Endothelial cell of umbilical vein (primary cell): ENCODE measurements at regions not wholly inside any gene's neighbourhood (a gene's known extent, or its start where the extent isn't known, plus 50 kb on each side); places are given as distances from the start of the nearest gene placed in this dataset.

Experiments
- POLR2AphosphoS5 ChIP-seq: IDR thresholded peaks from 2 replicates; pipeline ENCODE4 v1.6.1; 2012; ENCODE audit warnings: low read depth, mild to moderate bottlenecking, control low read depth, low read length, moderate library complexity; ENCODE audit not compliant: insufficient read depth
- TF ChIP-seq, protein P1 (sequence below): IDR thresholded peaks from 2 replicates; pipeline ENCODE4 v1.6.1; 2011; ENCODE audit not compliant: insufficient read depth, insufficient read length
- TF ChIP-seq, protein P2 (sequence below), 2 donors: IDR thresholded peaks; 1 replicate in 1 of 2; 2 replicates in 1 of 2; pipeline ENCODE4 v1.5.1; 2011; ENCODE audit warnings: low read length in 2 of 2, mild to moderate bottlenecking in 2 of 2, moderate library complexity in 2 of 2, control low read depth in 1 of 2, inconsistent platforms in 1 of 2, low read depth in 1 of 2; ENCODE audit not compliant: insufficient read depth in 1 of 2; ENCODE audit errors: extremely low read depth in 1 of 2

DNA sequence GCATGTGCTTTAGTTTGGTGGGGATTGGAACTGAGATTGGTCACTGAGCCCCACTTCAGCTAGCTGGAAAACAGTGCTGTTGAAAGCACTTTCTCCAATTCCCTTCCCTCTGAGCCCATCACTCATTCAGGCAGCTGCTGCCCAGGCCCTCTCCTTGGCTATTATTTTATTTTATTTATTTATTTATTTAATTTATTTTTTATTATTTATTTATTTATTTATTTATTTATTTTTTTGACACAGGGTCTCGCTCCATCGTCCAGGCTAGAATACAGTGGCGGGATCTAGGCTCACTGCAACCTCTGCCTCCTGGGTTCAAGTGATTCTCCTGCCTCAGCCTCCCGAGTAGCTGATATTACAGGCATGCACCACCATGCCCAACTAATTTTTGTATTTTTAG, 51.8 kb upstream of the RBPJ start:
- TF ChIP-seq, protein P1, sequence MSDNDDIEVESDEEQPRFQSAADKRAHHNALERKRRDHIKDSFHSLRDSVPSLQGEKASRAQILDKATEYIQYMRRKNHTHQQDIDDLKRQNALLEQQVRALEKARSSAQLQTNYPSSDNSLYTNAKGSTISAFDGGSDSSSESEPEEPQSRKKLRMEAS: no peak
- TF ChIP-seq, protein P2, sequence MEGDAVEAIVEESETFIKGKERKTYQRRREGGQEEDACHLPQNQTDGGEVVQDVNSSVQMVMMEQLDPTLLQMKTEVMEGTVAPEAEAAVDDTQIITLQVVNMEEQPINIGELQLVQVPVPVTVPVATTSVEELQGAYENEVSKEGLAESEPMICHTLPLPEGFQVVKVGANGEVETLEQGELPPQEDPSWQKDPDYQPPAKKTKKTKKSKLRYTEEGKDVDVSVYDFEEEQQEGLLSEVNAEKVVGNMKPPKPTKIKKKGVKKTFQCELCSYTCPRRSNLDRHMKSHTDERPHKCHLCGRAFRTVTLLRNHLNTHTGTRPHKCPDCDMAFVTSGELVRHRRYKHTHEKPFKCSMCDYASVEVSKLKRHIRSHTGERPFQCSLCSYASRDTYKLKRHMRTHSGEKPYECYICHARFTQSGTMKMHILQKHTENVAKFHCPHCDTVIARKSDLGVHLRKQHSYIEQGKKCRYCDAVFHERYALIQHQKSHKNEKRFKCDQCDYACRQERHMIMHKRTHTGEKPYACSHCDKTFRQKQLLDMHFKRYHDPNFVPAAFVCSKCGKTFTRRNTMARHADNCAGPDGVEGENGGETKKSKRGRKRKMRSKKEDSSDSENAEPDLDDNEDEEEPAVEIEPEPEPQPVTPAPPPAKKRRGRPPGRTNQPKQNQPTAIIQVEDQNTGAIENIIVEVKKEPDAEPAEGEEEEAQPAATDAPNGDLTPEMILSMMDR (IDR thresholded peaks at IDR 0.05; ENCODE audit: extremely low read depth in 1 of 2, insufficient read depth in 1 of 2, low read depth in 1 of 2, low read length in 2 of 2): no peak
- TF ChIP-seq POLR2AphosphoS5: no peak
